ENCODE measurements at regions not wholly inside any gene's neighbourhood (a gene's known extent, or its start where the extent isn't known, plus 50 kb on each side); places are given as distances from the start of the nearest gene placed in this dataset.

GRCh38 chr17:33371377-33371776 is 78.3 kb upstream of the ASIC2 start:
- Histone ChIP-seq H3K9me3 (replicated peaks; ENCODE audit: control insufficient read depth, insufficient read depth, low read length) (peaks cover 2% of the 10 kb centered on the region), H3K9ac (replicated peaks; ENCODE audit: extremely low read depth, insufficient read depth, low read length) (no peak overlapping the region), H3K27me3 (ENCODE audit: control insufficient read depth in 2 of 2, insufficient read depth in 2 of 2, low read length in 2 of 2) (no peaks in the 10 kb centered on the region), H3K79me2 (ENCODE audit: control insufficient read depth, insufficient read depth, low read length) (no peaks in the 10 kb centered on the region), H2AFZ (ENCODE audit: low read depth, low read length) (no peak overlapping the region), H3K4me2 (ENCODE audit: insufficient read depth, low read length) (no peak overlapping the region), H3K27ac (ENCODE audit: insufficient read depth, low read depth, low read length) (no peak overlapping the region), H3K36me3 (ENCODE audit: control insufficient read depth in 2 of 2, extremely low read depth in 1 of 2, insufficient read depth in 2 of 2, low read length in 2 of 2) (no peaks in the 10 kb centered on the region), H3K9me1 (replicated peaks; ENCODE audit: control insufficient read depth, extremely low read depth, insufficient read depth, low read length) (no peaks in the 10 kb centered on the region), H3K4me1 (ENCODE audit: control insufficient read depth, extremely low read depth, insufficient read depth, low read length) (no peaks in the 10 kb centered on the region), H4K20me1 (replicated peaks; ENCODE audit: control insufficient read depth, extremely low read depth, insufficient read depth, low read length) (no peaks in the 10 kb centered on the region), H3K4me3 (replicated peaks in 1 of 3; ENCODE audit: insufficient read depth in 1 of 3, low read depth in 1 of 3, low read length in 3 of 3) (no peak overlapping the region)
- FAIRE-seq (no peak), DNase-seq (ENCODE audit: low read depth, low spot score) (no peak)
- ChIA-PET POLR2A (no interaction called here), CTCF (no interaction called here)
- no peak for TF ChIP-seq POLR2AphosphoS5 (IDR thresholded peaks at IDR 0.05; ENCODE audit: insufficient read depth, low read depth, low read length)
- TF ChIP-seq MYC (IDR thresholded peaks at IDR 0.05; ENCODE audit: low read depth, low read length), result no peak
- no peak for TF ChIP-seq POLR2A (IDR thresholded peaks at IDR 0.05; ENCODE audit: low read depth, low read length)
- no peak for TF ChIP-seq JUN (IDR thresholded peaks at IDR 0.05; ENCODE audit: borderline replicate concordance, insufficient read depth, insufficient read length, low read depth)
- TF ChIP-seq GATA2 (IDR thresholded peaks at IDR 0.05; ENCODE audit: insufficient read depth, insufficient read length, low read depth, low read length), result no peak
- TF ChIP-seq FOS (IDR thresholded peaks at IDR 0.05; ENCODE audit: borderline replicate concordance, insufficient read depth, low read length), result no peak
- TF ChIP-seq EZH2 (IDR thresholded peaks at IDR 0.05; ENCODE audit: borderline replicate concordance, low read depth, low read length, severe bottlenecking), result no peak
- no peak for TF ChIP-seq MAX (IDR thresholded peaks at IDR 0.05; ENCODE audit: insufficient read depth, insufficient read length)
- no peak for TF ChIP-seq CTCF (IDR thresholded peaks at IDR 0.05; ENCODE audit: extremely low read depth in 1 of 2, insufficient read depth in 1 of 2, low read depth in 1 of 2, low read length in 2 of 2)
- dilution Hi-C loops (cut with MboI; ENCODE audit: extremely low pct_ligation_motif_present, low sequenced_read_pairs) (no loop called here), intact Hi-C loops (cut with micrococcal nuclease) (no loop called here)
- BruUV-seq (replicated peaks), result no TSS peak

Data from endothelial cell of umbilical vein (primary cell).